ENCODE measurements at regions not wholly inside any gene's neighbourhood (a gene's known extent, or its start where the extent isn't known, plus 50 kb on each side); places are given as distances from the start of the nearest gene placed in this dataset.

DNA sequence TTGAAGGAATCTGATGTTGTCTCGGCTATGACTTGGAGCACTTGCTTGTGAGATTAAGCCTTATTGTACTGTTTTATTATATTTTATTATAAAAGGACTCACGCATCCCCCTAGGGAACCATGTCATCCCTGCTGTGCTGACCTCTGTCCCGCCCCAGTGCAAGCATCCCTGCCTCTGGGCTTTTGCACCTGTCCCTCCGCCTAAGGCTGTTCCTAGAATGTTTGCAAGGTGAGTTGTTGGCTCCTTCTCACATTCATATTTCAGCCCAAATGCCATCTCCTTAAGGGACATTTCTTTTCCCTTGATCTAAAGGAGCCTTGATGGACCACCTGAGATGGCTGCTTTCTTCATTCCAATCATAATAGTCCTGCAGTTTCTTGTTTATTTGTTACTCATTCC is 236.9 kb upstream of the IGFBP3 start:
- BruUV-seq (replicated peaks) = no TSS peak
- intact Hi-C loops (cut with micrococcal nuclease) = loop anchor here (10.0 kb wide), 1 partner anchor 1027 kb away; no protein-coding TSS in a partner anchor
- no peak overlapping the region for H3K4me2 ChIP-seq (ENCODE audit: low read length)
- H3K9me2 ChIP-seq (ENCODE audit: insufficient read depth) = no peaks in the 10 kb centered on the region
- RAD21 ChIA-PET (ENCODE audit: low non-redundant PET in 1 of 2, low total read pairs in 2 of 2, uncharacterized antibody in 2 of 2, unreplicated experiment in 2 of 2) = no interaction called here
- ATAC-seq (no peak), DNase-seq (ENCODE audit: low read depth, low spot score) (no peak)
- no peaks in the 10 kb centered on the region for H3K27me3 ChIP-seq (ENCODE audit: insufficient read depth, low read length)
- no peak overlapping the region for H2AFZ ChIP-seq (ENCODE audit: low read depth, low read length, poor library complexity, severe bottlenecking)
- POLR2A ChIA-PET = no interaction called here
- H4K20me1 ChIP-seq (ENCODE audit: insufficient read depth) = no peaks in the 10 kb centered on the region
- H3K4me1 ChIP-seq (ENCODE audit: control insufficient read depth in 1 of 2, insufficient read depth in 2 of 2, low read length in 2 of 2) = no peaks in the 10 kb centered on the region
- no peak overlapping the region for H3K27ac ChIP-seq (ENCODE audit: low read depth, low read length)
- H3K9ac ChIP-seq (ENCODE audit: low read length) = no peak overlapping the region
- H3K79me2 ChIP-seq (ENCODE audit: insufficient read depth, low read length) = no peaks in the 10 kb centered on the region
- no peak overlapping the region for H3K4me3 ChIP-seq (replicated peaks in 1 of 2; ENCODE audit: low read depth in 1 of 2, low read length in 2 of 2)
- CTCF ChIA-PET = no interaction called here
- TF ChIP-seq, protein P1, sequence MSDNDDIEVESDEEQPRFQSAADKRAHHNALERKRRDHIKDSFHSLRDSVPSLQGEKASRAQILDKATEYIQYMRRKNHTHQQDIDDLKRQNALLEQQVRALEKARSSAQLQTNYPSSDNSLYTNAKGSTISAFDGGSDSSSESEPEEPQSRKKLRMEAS (IDR thresholded peaks at IDR 0.05) = no peak
- TF ChIP-seq CEBPB (IDR thresholded peaks at IDR 0.05; ENCODE audit: low read depth) = no peak
- TF ChIP-seq, protein P2, sequence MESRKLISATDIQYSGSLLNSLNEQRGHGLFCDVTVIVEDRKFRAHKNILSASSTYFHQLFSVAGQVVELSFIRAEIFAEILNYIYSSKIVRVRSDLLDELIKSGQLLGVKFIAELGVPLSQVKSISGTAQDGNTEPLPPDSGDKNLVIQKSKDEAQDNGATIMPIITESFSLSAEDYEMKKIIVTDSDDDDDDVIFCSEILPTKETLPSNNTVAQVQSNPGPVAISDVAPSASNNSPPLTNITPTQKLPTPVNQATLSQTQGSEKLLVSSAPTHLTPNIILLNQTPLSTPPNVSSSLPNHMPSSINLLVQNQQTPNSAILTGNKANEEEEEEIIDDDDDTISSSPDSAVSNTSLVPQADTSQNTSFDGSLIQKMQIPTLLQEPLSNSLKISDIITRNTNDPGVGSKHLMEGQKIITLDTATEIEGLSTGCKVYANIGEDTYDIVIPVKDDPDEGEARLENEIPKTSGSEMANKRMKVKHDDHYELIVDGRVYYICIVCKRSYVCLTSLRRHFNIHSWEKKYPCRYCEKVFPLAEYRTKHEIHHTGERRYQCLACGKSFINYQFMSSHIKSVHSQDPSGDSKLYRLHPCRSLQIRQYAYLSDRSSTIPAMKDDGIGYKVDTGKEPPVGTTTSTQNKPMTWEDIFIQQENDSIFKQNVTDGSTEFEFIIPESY (IDR thresholded peaks at IDR 0.05; ENCODE audit: extremely low read depth, insufficient replicate concordance, low read length) = no peak
- TF ChIP-seq, protein P3, sequence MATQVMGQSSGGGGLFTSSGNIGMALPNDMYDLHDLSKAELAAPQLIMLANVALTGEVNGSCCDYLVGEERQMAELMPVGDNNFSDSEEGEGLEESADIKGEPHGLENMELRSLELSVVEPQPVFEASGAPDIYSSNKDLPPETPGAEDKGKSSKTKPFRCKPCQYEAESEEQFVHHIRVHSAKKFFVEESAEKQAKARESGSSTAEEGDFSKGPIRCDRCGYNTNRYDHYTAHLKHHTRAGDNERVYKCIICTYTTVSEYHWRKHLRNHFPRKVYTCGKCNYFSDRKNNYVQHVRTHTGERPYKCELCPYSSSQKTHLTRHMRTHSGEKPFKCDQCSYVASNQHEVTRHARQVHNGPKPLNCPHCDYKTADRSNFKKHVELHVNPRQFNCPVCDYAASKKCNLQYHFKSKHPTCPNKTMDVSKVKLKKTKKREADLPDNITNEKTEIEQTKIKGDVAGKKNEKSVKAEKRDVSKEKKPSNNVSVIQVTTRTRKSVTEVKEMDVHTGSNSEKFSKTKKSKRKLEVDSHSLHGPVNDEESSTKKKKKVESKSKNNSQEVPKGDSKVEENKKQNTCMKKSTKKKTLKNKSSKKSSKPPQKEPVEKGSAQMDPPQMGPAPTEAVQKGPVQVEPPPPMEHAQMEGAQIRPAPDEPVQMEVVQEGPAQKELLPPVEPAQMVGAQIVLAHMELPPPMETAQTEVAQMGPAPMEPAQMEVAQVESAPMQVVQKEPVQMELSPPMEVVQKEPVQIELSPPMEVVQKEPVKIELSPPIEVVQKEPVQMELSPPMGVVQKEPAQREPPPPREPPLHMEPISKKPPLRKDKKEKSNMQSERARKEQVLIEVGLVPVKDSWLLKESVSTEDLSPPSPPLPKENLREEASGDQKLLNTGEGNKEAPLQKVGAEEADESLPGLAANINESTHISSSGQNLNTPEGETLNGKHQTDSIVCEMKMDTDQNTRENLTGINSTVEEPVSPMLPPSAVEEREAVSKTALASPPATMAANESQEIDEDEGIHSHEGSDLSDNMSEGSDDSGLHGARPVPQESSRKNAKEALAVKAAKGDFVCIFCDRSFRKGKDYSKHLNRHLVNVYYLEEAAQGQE (IDR thresholded peaks at IDR 0.05; ENCODE audit: low read depth) = no peak
- TF ChIP-seq, protein P4, sequence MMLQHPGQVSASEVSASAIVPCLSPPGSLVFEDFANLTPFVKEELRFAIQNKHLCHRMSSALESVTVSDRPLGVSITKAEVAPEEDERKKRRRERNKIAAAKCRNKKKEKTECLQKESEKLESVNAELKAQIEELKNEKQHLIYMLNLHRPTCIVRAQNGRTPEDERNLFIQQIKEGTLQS (IDR thresholded peaks at IDR 0.05) = no peak
- no peak for TF ChIP-seq JUND (IDR thresholded peaks at IDR 0.05)
- TF ChIP-seq, protein P5, sequence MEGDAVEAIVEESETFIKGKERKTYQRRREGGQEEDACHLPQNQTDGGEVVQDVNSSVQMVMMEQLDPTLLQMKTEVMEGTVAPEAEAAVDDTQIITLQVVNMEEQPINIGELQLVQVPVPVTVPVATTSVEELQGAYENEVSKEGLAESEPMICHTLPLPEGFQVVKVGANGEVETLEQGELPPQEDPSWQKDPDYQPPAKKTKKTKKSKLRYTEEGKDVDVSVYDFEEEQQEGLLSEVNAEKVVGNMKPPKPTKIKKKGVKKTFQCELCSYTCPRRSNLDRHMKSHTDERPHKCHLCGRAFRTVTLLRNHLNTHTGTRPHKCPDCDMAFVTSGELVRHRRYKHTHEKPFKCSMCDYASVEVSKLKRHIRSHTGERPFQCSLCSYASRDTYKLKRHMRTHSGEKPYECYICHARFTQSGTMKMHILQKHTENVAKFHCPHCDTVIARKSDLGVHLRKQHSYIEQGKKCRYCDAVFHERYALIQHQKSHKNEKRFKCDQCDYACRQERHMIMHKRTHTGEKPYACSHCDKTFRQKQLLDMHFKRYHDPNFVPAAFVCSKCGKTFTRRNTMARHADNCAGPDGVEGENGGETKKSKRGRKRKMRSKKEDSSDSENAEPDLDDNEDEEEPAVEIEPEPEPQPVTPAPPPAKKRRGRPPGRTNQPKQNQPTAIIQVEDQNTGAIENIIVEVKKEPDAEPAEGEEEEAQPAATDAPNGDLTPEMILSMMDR (IDR thresholded peaks at IDR 0.05 in 2 of 3, conservative IDR thresholded peaks at IDR 0.05 in 1 of 3; ENCODE audit: borderline replicate concordance in 1 of 3, insufficient read depth in 1 of 3, low read depth in 2 of 3, low read length in 2 of 3) = no peak
- TF ChIP-seq POLR2AphosphoS5 (IDR thresholded peaks at IDR 0.05; ENCODE audit: low read depth, low read length) = no peak
- TF ChIP-seq EZH2 (IDR thresholded peaks at IDR 0.05) = no peak
- TF ChIP-seq CBX3 (IDR thresholded peaks at IDR 0.05; ENCODE audit: low read depth) = no peak
- TF ChIP-seq POLR2A (IDR thresholded peaks at IDR 0.05; ENCODE audit: borderline replicate concordance, extremely low read depth, insufficient read depth, insufficient read length) = no peak
- TF ChIP-seq ZFX (IDR thresholded peaks at IDR 0.05) = no peak
- TF ChIP-seq YY1 (IDR thresholded peaks at IDR 0.05; ENCODE audit: extremely low read depth, insufficient replicate concordance, low read depth, low read length) = no peak
- no peak for TF ChIP-seq ZNF274 (IDR thresholded peaks at IDR 0.05; ENCODE audit: low read depth, low read length)
- no peak for TF ChIP-seq SP1 (IDR thresholded peaks at IDR 0.05; ENCODE audit: low read depth)
- no peak for TF ChIP-seq EGR1 (IDR thresholded peaks at IDR 0.05; ENCODE audit: low read depth)
- TF ChIP-seq EZH2phosphoT487 (IDR thresholded peaks at IDR 0.05; ENCODE audit: borderline replicate concordance) = no peak
- no peak for TF ChIP-seq SRF (IDR thresholded peaks at IDR 0.05; ENCODE audit: low read depth)
- no peak for TF ChIP-seq SIN3A (IDR thresholded peaks at IDR 0.05; ENCODE audit: low read depth)
- no peaks in the 10 kb centered on the region for H3K36me3 ChIP-seq (ENCODE audit: control insufficient read depth in 1 of 2, insufficient read depth in 2 of 2, low read length in 2 of 2)
- H3K9me3 ChIP-seq (ENCODE audit: control insufficient read depth in 1 of 2, insufficient read depth in 1 of 2, low read depth in 1 of 2, low read length in 2 of 2) = no peaks in the 10 kb centered on the region
